ENCODE measurements at regions not wholly inside any gene's neighbourhood (a gene's known extent, or its start where the extent isn't known, plus 50 kb on each side); places are given as distances from the start of the nearest gene placed in this dataset.

DNA sequence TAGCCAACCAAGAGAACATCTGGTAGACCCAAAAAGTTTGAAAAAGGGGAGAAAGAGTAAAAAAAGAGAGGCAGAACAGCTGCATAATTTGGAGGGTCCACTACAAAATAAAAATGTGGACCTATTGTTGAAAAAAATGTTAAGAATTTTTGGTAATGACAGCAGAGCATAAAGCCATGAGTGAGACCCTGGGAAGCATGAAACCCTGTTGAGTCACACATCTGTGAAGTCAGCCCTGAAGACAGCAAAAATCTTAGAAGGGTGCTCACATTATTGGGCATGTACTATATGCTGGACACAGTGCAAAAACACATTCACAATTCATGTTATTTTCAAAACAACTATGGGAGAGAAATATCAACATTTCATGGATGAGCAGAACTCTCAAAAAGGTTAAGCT lies 56.4 kb upstream of the LIFR start (continued):
- TF ChIP-seq, protein P1, sequence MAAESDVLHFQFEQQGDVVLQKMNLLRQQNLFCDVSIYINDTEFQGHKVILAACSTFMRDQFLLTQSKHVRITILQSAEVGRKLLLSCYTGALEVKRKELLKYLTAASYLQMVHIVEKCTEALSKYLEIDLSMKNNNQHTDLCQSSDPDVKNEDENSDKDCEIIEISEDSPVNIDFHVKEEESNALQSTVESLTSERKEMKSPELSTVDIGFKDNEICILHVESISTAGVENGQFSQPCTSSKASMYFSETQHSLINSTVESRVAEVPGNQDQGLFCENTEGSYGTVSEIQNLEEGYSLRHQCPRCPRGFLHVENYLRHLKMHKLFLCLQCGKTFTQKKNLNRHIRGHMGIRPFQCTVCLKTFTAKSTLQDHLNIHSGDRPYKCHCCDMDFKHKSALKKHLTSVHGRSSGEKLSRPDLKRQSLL (tag by site-specific recombination; IDR thresholded peaks at IDR 0.05) = no peak

GRCh38 chr5:38613490-38613889 lies 57.0 kb upstream of the LIFR start:
- CTCF ChIA-PET = interaction anchor here (0.6 to 1.4 kb wide), 2 partner anchors 104 to 197 kb away, joined by 3 to 5 read pairs; no protein-coding TSS in a partner anchor
- no peaks in the 10 kb centered on the region for H3K36me3 ChIP-seq (ENCODE audit: control insufficient read depth in 2 of 2, insufficient read depth in 1 of 2, low read length in 2 of 2)
- TF ChIP-seq, protein P2, sequence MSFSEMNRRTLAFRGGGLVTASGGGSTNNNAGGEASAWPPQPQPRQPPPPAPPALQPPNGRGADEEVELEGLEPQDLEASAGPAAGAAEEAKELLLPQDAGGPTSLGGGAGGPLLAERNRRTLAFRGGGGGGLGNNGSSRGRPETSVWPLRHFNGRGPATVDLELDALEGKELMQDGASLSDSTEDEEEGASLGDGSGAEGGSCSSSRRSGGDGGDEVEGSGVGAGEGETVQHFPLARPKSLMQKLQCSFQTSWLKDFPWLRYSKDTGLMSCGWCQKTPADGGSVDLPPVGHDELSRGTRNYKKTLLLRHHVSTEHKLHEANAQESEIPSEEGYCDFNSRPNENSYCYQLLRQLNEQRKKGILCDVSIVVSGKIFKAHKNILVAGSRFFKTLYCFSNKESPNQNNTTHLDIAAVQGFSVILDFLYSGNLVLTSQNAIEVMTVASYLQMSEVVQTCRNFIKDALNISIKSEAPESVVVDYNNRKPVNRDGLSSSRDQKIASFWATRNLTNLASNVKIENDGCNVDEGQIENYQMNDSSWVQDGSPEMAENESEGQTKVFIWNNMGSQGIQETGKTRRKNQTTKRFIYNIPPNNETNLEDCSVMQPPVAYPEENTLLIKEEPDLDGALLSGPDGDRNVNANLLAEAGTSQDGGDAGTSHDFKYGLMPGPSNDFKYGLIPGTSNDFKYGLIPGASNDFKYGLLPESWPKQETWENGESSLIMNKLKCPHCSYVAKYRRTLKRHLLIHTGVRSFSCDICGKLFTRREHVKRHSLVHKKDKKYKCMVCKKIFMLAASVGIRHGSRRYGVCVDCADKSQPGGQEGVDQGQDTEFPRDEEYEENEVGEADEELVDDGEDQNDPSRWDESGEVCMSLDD (tag by site-specific recombination; IDR thresholded peaks at IDR 0.05) = no peak
- TF ChIP-seq ZNF596 (tag by site-specific recombination; IDR thresholded peaks at IDR 0.05) (no peak), SCRT1 (tag by site-specific recombination; IDR thresholded peaks at IDR 0.05; ENCODE audit: borderline replicate concordance) (no peak), ZNF837 (tag by site-specific recombination; IDR thresholded peaks at IDR 0.05) (no peak), ZNF350 (tag by site-specific recombination; IDR thresholded peaks at IDR 0.05) (no peak), ZNF843 (tag by site-specific recombination; IDR thresholded peaks at IDR 0.05) (no peak), ZNF624 (tag by site-specific recombination; IDR thresholded peaks at IDR 0.05) (no peak), ZNF138 (tag by site-specific recombination; IDR thresholded peaks at IDR 0.05; ENCODE audit: borderline replicate concordance) (no peak), ZFP3 (tag by site-specific recombination; IDR thresholded peaks at IDR 0.05; ENCODE audit: low read depth) (no peak), ZNF776 (tag by site-specific recombination; IDR thresholded peaks at IDR 0.05; ENCODE audit: borderline replicate concordance) (no peak), ZNF639 (tag by site-specific recombination; IDR thresholded peaks at IDR 0.05) (no peak), ZXDB (tag by site-specific recombination; IDR thresholded peaks at IDR 0.05) (no peak), ZBTB26 (tag by site-specific recombination; optimal IDR thresholded peaks at IDR 0.05) (no peak), ZNF248 (tag by site-specific recombination; IDR thresholded peaks at IDR 0.05) (no peak)
- TF ChIP-seq, protein P1 (tag by site-specific recombination; IDR thresholded peaks at IDR 0.05) = no peak
- TF ChIP-seq, protein P3, sequence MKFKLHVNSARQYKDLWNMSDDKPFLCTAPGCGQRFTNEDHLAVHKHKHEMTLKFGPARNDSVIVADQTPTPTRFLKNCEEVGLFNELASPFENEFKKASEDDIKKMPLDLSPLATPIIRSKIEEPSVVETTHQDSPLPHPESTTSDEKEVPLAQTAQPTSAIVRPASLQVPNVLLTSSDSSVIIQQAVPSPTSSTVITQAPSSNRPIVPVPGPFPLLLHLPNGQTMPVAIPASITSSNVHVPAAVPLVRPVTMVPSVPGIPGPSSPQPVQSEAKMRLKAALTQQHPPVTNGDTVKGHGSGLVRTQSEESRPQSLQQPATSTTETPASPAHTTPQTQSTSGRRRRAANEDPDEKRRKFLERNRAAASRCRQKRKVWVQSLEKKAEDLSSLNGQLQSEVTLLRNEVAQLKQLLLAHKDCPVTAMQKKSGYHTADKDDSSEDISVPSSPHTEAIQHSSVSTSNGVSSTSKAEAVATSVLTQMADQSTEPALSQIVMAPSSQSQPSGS (tag by site-specific recombination; IDR thresholded peaks at IDR 0.05; ENCODE audit: low read depth) = no peak
- TF ChIP-seq, protein P4, sequence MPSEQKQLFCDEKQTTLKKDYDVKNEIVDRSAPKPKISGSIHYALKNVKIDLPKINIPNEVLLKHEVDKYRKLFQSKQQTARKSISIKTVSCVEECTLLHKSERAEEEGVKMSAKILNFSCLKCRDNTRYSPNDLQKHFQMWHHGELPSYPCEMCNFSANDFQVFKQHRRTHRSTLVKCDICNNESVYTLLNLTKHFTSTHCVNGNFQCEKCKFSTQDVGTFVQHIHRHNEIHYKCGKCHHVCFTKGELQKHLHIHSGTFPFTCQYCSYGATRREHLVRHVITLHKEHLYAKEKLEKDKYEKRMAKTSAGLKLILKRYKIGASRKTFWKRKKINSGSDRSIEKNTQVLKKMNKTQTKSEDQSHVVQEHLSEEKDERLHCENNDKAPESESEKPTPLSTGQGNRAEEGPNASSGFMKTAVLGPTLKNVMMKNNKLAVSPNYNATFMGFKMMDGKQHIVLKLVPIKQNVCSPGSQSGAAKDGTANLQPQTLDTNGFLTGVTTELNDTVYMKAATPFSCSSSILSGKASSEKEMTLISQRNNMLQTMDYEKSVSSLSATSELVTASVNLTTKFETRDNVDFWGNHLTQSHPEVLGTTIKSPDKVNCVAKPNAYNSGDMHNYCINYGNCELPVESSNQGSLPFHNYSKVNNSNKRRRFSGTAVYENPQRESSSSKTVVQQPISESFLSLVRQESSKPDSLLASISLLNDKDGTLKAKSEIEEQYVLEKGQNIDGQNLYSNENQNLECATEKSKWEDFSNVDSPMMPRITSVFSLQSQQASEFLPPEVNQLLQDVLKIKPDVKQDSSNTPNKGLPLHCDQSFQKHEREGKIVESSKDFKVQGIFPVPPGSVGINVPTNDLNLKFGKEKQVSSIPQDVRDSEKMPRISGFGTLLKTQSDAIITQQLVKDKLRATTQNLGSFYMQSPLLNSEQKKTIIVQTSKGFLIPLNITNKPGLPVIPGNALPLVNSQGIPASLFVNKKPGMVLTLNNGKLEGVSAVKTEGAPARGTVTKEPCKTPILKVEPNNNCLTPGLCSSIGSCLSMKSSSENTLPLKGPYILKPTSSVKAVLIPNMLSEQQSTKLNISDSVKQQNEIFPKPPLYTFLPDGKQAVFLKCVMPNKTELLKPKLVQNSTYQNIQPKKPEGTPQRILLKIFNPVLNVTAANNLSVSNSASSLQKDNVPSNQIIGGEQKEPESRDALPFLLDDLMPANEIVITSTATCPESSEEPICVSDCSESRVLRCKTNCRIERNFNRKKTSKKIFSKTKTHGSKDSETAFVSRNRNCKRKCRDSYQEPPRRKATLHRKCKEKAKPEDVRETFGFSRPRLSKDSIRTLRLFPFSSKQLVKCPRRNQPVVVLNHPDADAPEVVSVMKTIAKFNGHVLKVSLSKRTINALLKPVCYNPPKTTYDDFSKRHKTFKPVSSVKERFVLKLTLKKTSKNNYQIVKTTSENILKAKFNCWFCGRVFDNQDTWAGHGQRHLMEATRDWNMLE (tag by site-specific recombination; conservative IDR thresholded peaks at IDR 0.05; ENCODE audit: low read depth) = no peak
- H3K9me3 ChIP-seq (ENCODE audit: control insufficient read depth, insufficient read depth, low read depth, low read length) = no peaks in the 10 kb centered on the region; the same call in 1 of the 2 replicates
- POLR2A ChIA-PET = no interaction called here
- H3K4me1 ChIP-seq (ENCODE audit: control insufficient read depth, insufficient read depth, low read length) = peaks cover 7% of the 10 kb centered on the region
- H3K27ac ChIP-seq (ENCODE audit: extremely low read depth, low read depth, low read length) = no peak overlapping the region
- H3K4me3 ChIP-seq (ENCODE audit: low read depth, low read length) = no peak overlapping the region
